GM12875 (cell line): ENCODE measurements at regions not wholly inside any gene's neighbourhood (a gene's known extent, or its start where the extent isn't known, plus 50 kb on each side); places are given as distances from the start of the nearest gene placed in this dataset.
"Not testable (repeated sequence)": the region's sequence is repeated elsewhere in the genome, so short reads cannot be mapped to it uniquely, and the experiment has no call there.

Experiments used
- H3K4me3 ChIP-seq: one replicate; pipeline ENCODE4 v1.5.1; 2011; ENCODE audit warnings: low read depth, low read length, control low read depth
- CTCF ChIP-seq: IDR thresholded peaks from 2 replicates; pipeline ENCODE4 v1.5.1; 2011; ENCODE audit warnings: low read depth, mild to moderate bottlenecking, control low read depth, inconsistent platforms, low read length, moderate library complexity, borderline replicate concordance; ENCODE audit not compliant: insufficient read depth

- no peak overlapping the region for H3K4me3 ChIP-seq
- TF ChIP-seq CTCF = no peak
Observed at GRCh38 chr14:70254476-70254961, 65.8 kb upstream of the SLC8A3 start.

GRCh38 chr14:70253547-70253946, 64.8 kb upstream of the SLC8A3 start:
- not testable (repeated sequence) for H3K4me3 ChIP-seq

- H3K4me3 ChIP-seq = no peak overlapping the region
- TF ChIP-seq CTCF = no peak
Observed at GRCh38 chr14:70245026-70245425, 56.3 kb upstream of the SLC8A3 start.

GRCh38 chr14:70239802-70240201, 51.1 kb upstream of the SLC8A3 start:
- TF ChIP-seq CTCF = no peak
- H3K4me3 ChIP-seq = no peak overlapping the region

- H3K4me3 ChIP-seq = not testable (repeated sequence)
Observed at GRCh38 chr14:70238635-70239034, 49.9 kb upstream of the SLC8A3 start.
